Urinary bladder (tissue), 3 donors: ENCODE measurements at regions not wholly inside any gene's neighbourhood (a gene's known extent, or its start where the extent isn't known, plus 50 kb on each side); places are given as distances from the start of the nearest gene placed in this dataset.

ENCODE experiments used
- DNase-seq: peaks from one replicate; pipeline ENCODE4 v3.0.0-alpha.2; 2015; ENCODE audit errors: extremely low spot score
- H3K27ac ChIP-seq: one replicate; pipeline ENCODE4 v1.5.1; 2013; ENCODE audit warnings: low read depth, mild to moderate bottlenecking, moderate library complexity
- H3K36me3 ChIP-seq: one replicate; pipeline ENCODE4 v1.6.1; 2013; ENCODE audit warnings: mild to moderate bottlenecking, moderate library complexity; ENCODE audit not compliant: insufficient read depth
- H3K4me1 ChIP-seq: one replicate; pipeline ENCODE4 v1.6.1; 2013; ENCODE audit warnings: mild to moderate bottlenecking, moderate library complexity; ENCODE audit not compliant: insufficient read depth
- H3K4me3 ChIP-seq: one replicate; pipeline ENCODE4 v1.5.1; 2013; ENCODE audit warnings: low read depth, low read length
- WGBS: extraction: QIAGEN DNeasy Blood & Tissue Kit; methylation state at CpG from one replicate; pipeline ENCODE4 v1.1.7; 2013; 5-methylcytosine and 5-hydroxymethylcytosine counted together
- donor health status: healthy with polysubstance abuse.
- donor health status: healthy.

DNA sequence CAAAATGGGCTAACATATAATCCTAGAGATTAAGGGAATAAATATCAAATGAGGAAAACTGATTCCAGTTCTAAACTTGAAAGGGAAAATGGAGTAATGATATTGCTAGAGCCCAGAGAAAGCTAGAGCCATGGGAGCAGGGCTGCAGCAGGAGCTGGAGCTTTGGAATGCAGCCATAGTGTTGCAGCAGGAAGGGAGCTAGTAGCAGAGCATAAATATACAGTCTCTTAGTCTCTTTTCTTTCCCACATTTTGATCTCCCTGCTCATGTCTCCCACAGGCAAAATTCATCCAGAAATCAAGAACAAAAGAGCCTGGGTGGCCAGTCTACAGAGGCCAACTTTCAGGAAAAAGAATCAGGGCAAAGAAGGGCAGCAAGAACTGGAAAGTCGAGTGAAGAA lies 253.7 kb downstream of the ATXN7L3B start:
- H3K36me3 ChIP-seq = no peaks in the 10 kb centered on the region
- no peak for DNase-seq
- no peaks in the 10 kb centered on the region for H3K4me1 ChIP-seq
- H3K4me3 ChIP-seq = no peak overlapping the region
- 63% methylated on average over 1 of the region's 1 CpG for WGBS
- no peak overlapping the region for H3K27ac ChIP-seq

DNA sequence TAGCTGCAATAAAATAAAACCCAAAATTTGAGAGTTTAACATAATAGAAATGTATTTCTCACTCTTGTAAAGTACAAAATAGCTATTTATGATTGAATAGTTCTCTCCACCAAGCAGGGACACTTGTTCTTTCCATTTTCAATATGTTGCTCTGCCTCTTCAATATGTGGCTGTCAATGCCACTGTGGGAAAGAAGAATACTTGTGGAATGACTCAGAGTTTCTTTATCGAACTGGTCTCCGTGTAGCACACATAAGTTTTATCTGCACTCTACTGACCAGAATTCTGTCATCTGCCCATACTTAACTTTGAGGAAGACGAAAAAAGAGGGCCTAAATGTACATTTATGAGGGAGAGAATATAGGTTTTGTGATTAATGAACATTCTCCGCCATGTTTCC lies 256.9 kb downstream of the ATXN7L3B start:
- 77% methylated on average over 4 of the region's 4 CpGs for WGBS
- H3K36me3 ChIP-seq = no peaks in the 10 kb centered on the region
- no peak overlapping the region for H3K27ac ChIP-seq
- no peaks in the 10 kb centered on the region for H3K4me1 ChIP-seq
- H3K4me3 ChIP-seq = no peak overlapping the region
- no peak for DNase-seq

DNA sequence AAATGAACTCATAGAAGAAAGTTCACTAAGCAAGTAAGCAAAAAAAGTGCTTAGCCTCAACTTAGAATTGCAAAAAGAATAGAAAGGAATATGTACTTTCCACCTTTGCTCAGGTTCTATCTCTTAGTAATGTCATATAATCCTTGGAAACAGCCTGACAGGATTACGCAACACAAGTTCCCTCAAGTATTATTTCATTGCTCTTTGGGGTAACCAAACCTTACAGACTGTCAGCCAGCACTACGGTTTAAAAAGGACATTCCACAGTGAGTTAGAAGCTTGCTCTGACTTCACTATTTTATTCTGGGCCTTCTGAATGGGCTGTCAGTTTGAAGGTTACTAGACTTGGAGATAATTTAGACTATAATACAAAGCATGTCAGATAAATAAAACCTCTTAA lies 264.0 kb downstream of the ATXN7L3B start:
- 56% methylated on average over 2 of the region's 2 CpGs for WGBS
- Histone ChIP-seq H3K4me1 (no peaks in the 10 kb centered on the region), H3K4me3 (no peak overlapping the region), H3K36me3 (no peaks in the 10 kb centered on the region), H3K27ac (no peak overlapping the region)
- no peak for DNase-seq

DNA sequence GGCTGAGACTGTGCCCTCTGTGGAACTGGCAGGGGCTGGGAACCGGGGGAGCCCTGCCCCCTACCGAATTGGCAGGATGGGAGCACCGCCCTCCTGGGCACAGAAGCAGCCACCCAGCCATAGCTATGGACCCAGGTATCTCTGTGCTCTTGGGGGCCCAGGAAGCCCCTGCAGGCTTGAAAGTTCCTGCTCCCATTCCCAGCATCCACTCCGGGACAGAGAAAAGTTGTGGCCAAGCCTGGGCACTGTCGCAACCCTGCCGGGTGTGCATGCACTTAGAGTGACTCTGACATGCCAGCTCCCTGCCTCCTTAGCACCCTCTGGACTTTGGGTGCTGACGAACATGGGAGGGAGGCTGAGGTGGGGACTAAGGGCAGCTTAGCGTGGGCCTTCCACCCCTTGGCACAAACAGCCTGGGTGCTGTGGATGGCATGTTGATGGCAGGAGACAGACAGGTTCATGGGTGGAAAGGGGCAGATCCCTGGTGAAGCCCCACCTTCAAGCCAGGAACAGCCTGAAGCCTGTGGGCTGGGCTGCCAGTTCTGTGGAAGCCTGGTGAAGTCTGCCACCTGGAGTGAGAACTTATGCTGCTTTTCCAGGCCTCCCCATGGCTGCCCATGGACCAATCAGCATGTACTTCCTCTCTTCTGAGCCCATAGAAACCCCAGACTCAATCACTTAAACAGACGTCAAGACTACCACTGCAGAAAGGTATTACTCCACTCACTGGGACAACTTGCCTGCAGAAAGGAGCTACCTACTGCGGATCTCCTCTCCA lies 279.0 kb downstream of the ATXN7L3B start:
- H3K36me3 ChIP-seq = no peaks in the 10 kb centered on the region
- WGBS = 91% methylated on average over 10 of the region's 10 CpGs
- DNase-seq = no peak

DNA sequence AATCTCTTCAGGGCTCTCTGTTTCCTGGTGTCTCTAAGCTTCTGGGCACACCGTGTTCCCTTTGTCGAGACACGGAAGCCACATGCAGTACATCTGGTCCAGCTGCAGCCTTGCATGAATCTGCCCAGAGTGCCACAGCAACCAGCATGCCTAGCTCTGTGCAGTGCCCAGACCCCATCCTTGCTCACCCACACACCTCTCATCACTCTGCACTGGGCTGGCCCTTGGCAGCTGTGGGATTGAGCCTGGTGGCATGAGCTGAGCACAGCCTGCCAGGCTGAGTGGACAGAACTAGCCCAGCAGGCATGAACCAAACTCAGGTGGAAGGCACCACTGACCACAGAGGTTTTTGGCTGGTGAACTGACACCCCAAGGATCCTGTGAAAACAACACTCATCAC lies 279.9 kb downstream of the ATXN7L3B start:
- no peaks in the 10 kb centered on the region for H3K36me3 ChIP-seq
- H3K4me1 ChIP-seq = no peaks in the 10 kb centered on the region
- no peak overlapping the region for H3K27ac ChIP-seq
- WGBS = 97% methylated on average over 3 of the region's 3 CpGs
- no peak overlapping the region for H3K4me3 ChIP-seq
- no peak for DNase-seq

More for the DNA sequence above, 279.0 kb downstream of the ATXN7L3B start:
- no peak overlapping the region for H3K27ac ChIP-seq
- H3K4me1 ChIP-seq = no peaks in the 10 kb centered on the region
- H3K4me3 ChIP-seq = no peak overlapping the region

DNA sequence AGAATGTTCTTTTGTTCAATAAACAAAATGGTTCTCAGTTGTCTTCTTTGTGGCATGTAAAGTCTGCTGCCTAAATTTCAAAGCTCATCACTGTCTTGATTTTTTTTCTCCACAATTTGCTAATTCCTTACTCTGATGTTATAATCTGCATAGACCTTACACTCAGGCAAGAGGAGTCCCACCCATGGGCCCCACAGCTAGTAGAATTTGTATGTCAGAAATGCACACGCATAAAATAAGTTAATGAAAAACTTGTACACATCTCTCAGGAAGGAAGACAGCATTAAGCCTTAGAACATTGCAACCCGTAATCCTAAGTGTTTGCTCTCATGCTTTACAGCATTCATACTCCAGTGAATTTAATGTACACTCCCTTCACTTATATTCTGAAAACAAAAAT lies 280.8 kb downstream of the ATXN7L3B start:
- WGBS = 64% methylated on average over 2 of the region's 2 CpGs
- H3K4me3 ChIP-seq = no peak overlapping the region
- no peaks in the 10 kb centered on the region for H3K4me1 ChIP-seq
- no peak for DNase-seq
- H3K36me3 ChIP-seq = no peaks in the 10 kb centered on the region
- H3K27ac ChIP-seq = no peak overlapping the region

DNA sequence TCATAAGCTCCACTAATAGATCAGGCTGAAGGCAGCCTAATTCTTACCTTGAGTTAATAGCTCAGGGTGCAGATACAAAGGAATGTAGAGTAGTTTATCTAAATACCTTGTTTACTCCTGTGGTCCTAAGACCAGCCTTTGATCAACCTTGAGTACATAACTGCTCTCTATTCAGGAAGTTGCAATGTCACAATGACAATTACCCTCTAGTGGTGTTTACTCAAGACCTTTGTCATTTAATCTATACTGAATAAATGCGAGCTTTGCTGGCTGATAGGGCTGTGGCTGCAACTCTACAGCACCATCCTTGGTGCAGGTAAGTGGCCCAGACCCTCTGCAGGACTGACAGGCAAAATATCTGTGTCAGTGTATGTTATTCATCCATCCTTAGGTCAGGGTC lies 282.7 kb downstream of the ATXN7L3B start:
- H3K4me1 ChIP-seq = no peaks in the 10 kb centered on the region
- H3K4me3 ChIP-seq = no peak overlapping the region
- WGBS = 76% methylated on average over 1 of the region's 1 CpG
- no peak for DNase-seq
- H3K36me3 ChIP-seq = no peaks in the 10 kb centered on the region
- no peak overlapping the region for H3K27ac ChIP-seq

DNA sequence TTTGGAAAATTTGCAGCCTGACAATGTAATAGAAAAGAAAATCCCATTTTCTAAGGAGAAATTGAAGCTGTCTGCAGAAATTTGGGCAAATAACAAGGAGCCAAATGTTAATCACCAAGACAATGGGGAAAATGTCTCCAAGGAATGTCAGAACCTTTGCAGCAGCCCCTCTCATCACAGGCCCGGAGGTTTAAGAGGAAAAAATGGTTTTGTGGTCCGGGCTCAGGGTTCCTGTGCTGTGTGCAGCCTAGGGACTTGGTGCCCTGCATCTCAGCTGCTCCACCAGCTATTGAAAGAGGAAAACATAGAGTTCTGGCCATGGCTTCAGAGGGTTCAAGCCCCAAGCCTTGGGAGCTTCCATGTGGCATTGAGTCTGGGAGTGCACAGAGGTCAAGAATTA lies 298.9 kb downstream of the ATXN7L3B start:
- DNase-seq = no peak
- 33% methylated on average over 2 of the region's 2 CpGs for WGBS
- H3K4me3 ChIP-seq = no peak overlapping the region
- H3K27ac ChIP-seq = no peak overlapping the region
- no peaks in the 10 kb centered on the region for H3K4me1 ChIP-seq
- H3K36me3 ChIP-seq = no peaks in the 10 kb centered on the region

DNA sequence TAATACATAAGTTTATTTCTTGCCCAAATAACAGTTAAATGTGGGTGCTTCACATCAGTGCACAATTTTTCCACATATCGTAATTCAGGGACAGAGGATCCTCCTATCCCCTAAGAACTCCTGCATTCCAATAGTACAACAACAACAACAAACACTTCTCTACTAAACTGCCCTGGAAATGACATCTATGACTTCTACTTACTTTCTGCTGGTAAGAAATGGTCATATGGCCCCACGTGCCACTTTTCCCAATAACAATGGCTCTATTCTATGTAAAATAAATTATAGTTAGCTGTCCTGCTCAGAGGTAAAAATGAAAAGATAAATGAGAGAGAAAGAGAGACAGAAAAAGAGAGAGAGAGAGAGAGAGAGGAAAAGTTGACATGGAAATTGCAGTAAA lies 308.5 kb downstream of the ATXN7L3B start:
- Histone ChIP-seq H3K4me1 (no peaks in the 10 kb centered on the region), H3K4me3 (no peak overlapping the region), H3K27ac (no peak overlapping the region), H3K36me3 (no peaks in the 10 kb centered on the region)
- no peak for DNase-seq
- 71% methylated on average over 2 of the region's 2 CpGs for WGBS

DNA sequence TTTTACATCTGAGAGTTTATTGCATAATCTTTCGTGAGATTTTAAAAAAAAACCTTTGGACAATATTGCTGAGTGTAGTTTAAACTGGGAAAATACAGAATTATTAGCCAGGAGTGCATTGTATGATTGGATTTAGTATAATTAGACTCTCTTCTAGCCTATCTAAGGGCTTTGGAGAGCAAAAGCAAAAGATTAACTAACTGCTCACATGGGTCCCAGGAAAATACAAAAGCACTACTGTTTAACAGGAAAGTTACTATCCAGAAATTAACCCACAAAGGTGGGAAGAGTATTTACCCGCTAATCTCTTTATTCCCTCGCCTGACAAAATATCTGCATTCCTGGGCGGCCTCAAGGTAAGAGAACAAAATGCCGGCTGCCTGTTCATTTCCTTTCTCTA lies 309.5 kb downstream of the ATXN7L3B start:
- Histone ChIP-seq H3K27ac (no peak overlapping the region), H3K4me3 (no peak overlapping the region), H3K36me3 (no peaks in the 10 kb centered on the region), H3K4me1 (no peaks in the 10 kb centered on the region)
- WGBS = 78% methylated on average over 5 of the region's 5 CpGs
- DNase-seq = no peak

DNA sequence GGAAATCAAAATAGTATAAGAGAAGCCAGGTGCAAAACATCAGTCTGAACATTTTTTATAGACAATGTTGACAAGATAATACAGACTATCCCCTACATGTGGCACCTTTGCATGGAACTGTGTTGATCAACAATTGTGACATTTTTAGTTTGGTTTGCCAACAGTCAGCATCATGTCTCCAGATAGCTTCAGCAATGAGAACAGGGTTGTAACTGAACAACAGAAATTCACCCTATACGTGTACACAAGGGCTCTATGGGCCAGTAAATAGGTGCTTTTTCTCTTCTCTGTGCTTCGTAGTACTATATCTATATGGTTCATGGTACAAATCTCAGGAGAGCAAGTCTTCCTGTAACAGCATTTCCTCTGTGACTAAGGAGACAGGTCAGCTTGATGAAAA lies 310.4 kb downstream of the ATXN7L3B start:
- H3K4me3 ChIP-seq = no peak overlapping the region
- no peaks in the 10 kb centered on the region for H3K4me1 ChIP-seq
- no peak for DNase-seq
- no peak overlapping the region for H3K27ac ChIP-seq
- WGBS = 72% methylated on average over 2 of the region's 2 CpGs
- no peaks in the 10 kb centered on the region for H3K36me3 ChIP-seq

DNA sequence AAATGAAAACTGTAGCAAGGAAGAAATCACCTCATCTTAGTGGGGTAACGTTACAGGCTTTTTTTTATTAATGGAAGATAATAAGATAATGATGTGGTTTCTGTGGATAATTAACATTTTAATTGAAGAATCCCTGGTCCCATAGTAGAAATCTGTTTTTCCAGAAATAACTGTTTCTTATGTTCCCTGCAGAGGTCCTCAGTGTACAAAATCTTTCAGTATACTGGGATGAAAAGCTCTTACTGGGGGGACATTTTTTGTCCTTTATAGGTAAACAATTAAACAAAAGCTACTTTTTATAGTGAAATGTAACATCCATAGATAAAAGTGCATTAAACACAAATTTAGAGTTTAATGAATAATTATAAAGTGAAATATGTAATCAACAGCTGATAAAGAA lies 312.2 kb downstream of the ATXN7L3B start:
- 57% methylated on average over 1 of the region's 1 CpG for WGBS
- H3K36me3 ChIP-seq = no peaks in the 10 kb centered on the region
- no peak overlapping the region for H3K27ac ChIP-seq
- H3K4me3 ChIP-seq = no peak overlapping the region
- no peak for DNase-seq
- no peaks in the 10 kb centered on the region for H3K4me1 ChIP-seq

DNA sequence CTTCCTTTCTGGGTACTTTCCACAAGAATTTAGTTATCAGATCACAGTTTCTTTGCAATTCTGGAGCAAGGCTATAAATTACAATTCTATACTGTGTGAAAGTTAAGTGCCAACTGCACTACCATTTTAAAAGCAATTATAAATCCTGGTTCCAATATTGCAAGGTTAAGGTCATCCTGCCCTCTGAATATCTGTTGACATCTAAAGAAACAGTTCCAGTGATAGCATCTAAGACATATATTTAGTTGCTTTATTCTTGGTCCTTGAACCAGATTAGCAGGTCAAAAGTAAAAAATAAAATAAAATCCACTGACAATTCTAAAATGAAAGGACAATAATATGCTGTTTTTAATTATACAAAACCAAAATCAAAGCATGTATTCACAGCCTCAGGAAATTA lies 334.2 kb downstream of the ATXN7L3B start:
- no peak overlapping the region for H3K27ac ChIP-seq
- H3K4me3 ChIP-seq = no peak overlapping the region
- H3K36me3 ChIP-seq = no peaks in the 10 kb centered on the region
- no peak for DNase-seq
- no peaks in the 10 kb centered on the region for H3K4me1 ChIP-seq

DNA sequence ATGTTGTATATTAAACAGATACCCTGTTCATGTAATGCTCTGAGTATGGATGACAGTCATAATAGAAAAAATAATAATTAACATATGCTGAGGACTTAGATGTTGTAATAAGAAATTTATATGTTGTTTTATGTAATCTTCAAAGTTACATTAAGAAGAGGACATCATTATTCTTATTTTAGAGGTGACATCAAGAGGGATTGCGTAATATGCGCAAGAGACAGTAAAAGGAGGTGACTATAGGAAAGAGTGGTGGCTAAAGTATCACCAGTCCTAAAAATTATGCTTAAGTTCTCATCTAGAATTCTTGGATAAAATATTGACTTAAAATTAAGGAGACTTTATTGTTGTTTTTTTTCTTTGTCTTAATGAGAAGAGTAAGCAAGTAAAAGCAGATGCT lies 323.9 kb downstream of the KCNC2 start:
- no peak overlapping the region for H3K27ac ChIP-seq
- H3K4me3 ChIP-seq = no peak overlapping the region
- no peak for DNase-seq
- WGBS = 47% methylated on average over 2 of the region's 2 CpGs
- no peaks in the 10 kb centered on the region for H3K4me1 ChIP-seq
- H3K36me3 ChIP-seq = no peaks in the 10 kb centered on the region

DNA sequence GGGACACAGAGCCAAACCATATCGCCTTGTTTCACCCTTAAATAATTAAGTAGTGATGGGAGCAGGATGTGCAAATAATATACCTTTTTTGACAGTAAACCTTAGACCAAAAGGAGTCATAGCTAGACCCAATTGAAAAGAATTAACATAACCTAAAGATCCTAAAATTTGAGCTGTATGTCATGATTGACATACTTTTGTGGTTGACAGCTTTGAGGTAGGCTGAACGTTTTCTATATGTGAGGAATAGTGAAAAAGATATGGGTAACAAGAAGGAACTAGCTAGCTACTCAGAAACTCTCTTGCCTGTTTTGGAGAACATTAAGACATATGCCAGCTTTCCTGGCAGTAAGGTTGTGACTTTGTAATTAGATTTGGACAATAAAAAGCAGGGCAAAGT lies 320.6 kb downstream of the KCNC2 start:
- no peak overlapping the region for H3K27ac ChIP-seq
- no peak for DNase-seq
- H3K36me3 ChIP-seq = no peaks in the 10 kb centered on the region
- 84% methylated on average over 2 of the region's 2 CpGs for WGBS
- H3K4me1 ChIP-seq = no peaks in the 10 kb centered on the region
- no peak overlapping the region for H3K4me3 ChIP-seq
